Fibroblast of lung (primary cell): ENCODE measurements at regions not wholly inside any gene's neighbourhood (a gene's known extent, or its start where the extent isn't known, plus 50 kb on each side); places are given as distances from the start of the nearest gene placed in this dataset.

ENCODE experiments used
- EZH2 ChIP-seq: IDR thresholded peaks from 2 replicates; pipeline ENCODE4 v1.5.1; 2012; ENCODE audit warnings: low read length, control low read depth, mild to moderate bottlenecking; ENCODE audit errors: missing control alignments
- TF ChIP-seq, protein P1 (sequence below), 2 donors: IDR thresholded peaks in 1 of 2; conservative IDR thresholded peaks in 1 of 2; 1 replicate in 1 of 2; 2 replicates in 1 of 2; pipeline ENCODE4 v1.5.1; 2011 to 2012; ENCODE audit warnings: low read length in 2 of 2, control low read depth in 1 of 2, inconsistent platforms in 1 of 2, low read depth in 1 of 2, mild to moderate bottlenecking in 1 of 2

DNA sequence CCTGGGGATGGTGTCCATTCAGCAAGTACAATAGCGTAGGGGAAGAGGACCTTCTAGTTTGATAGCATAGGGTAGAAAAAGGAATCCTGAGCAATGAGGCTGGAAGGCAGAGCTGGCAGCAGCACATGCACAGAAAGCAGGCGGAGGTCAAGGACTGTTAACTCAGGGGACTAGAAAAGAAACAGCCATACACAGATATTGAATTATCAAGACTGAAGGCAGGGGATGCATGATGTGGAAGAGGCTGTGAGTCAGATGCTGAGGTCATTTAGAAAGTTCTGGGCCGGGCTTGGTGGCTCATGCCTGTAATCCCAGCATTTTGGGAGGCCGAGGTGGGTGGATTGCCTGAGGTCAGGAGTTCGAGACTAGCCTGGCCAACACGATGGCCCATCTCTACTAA, 65.6 kb downstream of the OPTC start:
- TF ChIP-seq, protein P1, sequence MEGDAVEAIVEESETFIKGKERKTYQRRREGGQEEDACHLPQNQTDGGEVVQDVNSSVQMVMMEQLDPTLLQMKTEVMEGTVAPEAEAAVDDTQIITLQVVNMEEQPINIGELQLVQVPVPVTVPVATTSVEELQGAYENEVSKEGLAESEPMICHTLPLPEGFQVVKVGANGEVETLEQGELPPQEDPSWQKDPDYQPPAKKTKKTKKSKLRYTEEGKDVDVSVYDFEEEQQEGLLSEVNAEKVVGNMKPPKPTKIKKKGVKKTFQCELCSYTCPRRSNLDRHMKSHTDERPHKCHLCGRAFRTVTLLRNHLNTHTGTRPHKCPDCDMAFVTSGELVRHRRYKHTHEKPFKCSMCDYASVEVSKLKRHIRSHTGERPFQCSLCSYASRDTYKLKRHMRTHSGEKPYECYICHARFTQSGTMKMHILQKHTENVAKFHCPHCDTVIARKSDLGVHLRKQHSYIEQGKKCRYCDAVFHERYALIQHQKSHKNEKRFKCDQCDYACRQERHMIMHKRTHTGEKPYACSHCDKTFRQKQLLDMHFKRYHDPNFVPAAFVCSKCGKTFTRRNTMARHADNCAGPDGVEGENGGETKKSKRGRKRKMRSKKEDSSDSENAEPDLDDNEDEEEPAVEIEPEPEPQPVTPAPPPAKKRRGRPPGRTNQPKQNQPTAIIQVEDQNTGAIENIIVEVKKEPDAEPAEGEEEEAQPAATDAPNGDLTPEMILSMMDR (conservative IDR thresholded peaks at IDR 0.05 in 1 of 2, IDR thresholded peaks at IDR 0.05 in 1 of 2; ENCODE audit: low read depth in 1 of 2, low read length in 2 of 2): no peak
- TF ChIP-seq EZH2: no peak
